ENCODE measurements at regions not wholly inside any gene's neighbourhood (a gene's known extent, or its start where the extent isn't known, plus 50 kb on each side); places are given as distances from the start of the nearest gene placed in this dataset.

DNA sequence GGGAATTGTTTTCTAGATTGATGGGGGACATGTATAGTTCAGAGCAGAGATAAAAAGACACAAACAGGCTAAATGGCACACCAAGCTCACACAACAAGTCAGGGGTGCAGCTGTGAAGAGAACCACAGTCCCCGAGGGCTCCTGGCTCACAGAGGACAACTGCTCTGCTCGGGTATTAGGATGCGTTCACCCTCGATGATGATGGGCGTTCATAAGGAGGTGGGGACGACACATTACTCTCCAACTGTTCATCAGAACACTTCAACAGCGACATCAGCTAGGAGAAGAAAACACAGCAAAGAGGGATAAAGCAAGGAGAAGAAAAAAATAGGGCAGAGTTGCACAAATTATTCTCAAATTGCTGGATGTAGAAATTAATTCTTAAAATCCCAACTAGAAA is 174.8 kb upstream of the RREB1 start:
- H3K4me3 ChIP-seq (ENCODE audit: low read depth, low read length): no peak overlapping the region
- DNase-seq: no peak
- H3K9me3 ChIP-seq: no peaks in the 10 kb centered on the region
- H3K36me3 ChIP-seq: no peaks in the 10 kb centered on the region
- no peaks in the 10 kb centered on the region for H3K27me3 ChIP-seq
- no peak for TF ChIP-seq CTCF (IDR thresholded peaks at IDR 0.05; ENCODE audit: low read depth, low read length)
- H3K4me1 ChIP-seq: no peaks in the 10 kb centered on the region

- H3K4me3 ChIP-seq (ENCODE audit: low read depth, low read length): no peak overlapping the region
- no peak for DNase-seq
- H3K27me3 ChIP-seq: no peaks in the 10 kb centered on the region
- H3K36me3 ChIP-seq: no peaks in the 10 kb centered on the region
- H3K4me1 ChIP-seq: no peaks in the 10 kb centered on the region
- no peak for TF ChIP-seq CTCF (IDR thresholded peaks at IDR 0.05; ENCODE audit: low read depth, low read length)
- no peaks in the 10 kb centered on the region for H3K9me3 ChIP-seq
These were observed 167.4 kb upstream of the RREB1 start for GRCh38 chr6:6940031-6941025.

DNA sequence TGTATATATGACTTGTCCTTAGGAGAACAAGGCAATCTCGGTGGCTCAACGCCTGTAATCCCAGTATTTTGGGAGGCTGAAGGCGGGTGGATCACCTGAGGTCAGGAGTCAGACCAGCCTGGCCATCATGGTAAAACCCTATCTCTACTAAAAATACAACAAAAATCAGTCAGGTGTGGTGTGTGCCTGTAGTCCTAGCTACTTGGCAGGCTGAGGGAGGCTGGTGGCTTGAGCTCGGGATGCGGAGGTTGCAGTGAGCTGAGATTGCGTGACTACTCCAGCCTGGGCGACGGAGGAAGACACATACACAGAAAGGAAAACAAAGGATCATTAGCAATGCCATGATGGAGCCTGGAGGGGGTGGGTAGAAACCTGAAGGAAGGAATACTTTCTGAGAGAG is 166.6 kb upstream of the RREB1 start:
- Histone ChIP-seq H3K27me3 (no peaks in the 10 kb centered on the region), H3K4me3 (ENCODE audit: low read depth, low read length) (no peak overlapping the region), H3K4me1 (no peaks in the 10 kb centered on the region), H3K9me3 (no peaks in the 10 kb centered on the region), H3K36me3 (no peaks in the 10 kb centered on the region)
- no peak for TF ChIP-seq CTCF (IDR thresholded peaks at IDR 0.05; ENCODE audit: low read depth, low read length)
- DNase-seq: no peak

DNA sequence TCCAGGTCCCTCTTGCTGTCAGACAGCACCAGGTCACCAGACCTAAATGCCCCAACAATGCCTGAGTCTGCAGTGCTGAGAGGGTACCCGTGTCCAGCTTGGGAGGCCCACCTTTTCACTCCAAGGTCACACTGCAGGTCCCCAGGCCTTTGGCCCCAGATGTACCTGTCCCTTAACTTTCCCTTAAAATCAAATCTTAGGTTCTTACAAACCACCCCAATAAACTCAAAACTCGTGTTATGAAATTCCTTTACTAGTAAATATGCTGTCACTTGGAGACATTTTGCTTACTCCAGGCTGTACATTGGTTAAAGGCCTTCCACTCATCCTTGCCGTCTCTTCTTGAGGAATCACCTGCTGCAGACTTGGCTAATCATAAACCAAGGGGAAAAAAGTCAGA is 165.7 kb upstream of the RREB1 start:
- TF ChIP-seq CTCF (IDR thresholded peaks at IDR 0.05; ENCODE audit: low read depth, low read length): no peak
- DNase-seq: no peak
- Histone ChIP-seq H3K27me3 (no peaks in the 10 kb centered on the region), H3K9me3 (no peaks in the 10 kb centered on the region), H3K36me3 (no peaks in the 10 kb centered on the region), H3K4me1 (no peaks in the 10 kb centered on the region), H3K4me3 (ENCODE audit: low read depth, low read length) (no peak overlapping the region)

DNA sequence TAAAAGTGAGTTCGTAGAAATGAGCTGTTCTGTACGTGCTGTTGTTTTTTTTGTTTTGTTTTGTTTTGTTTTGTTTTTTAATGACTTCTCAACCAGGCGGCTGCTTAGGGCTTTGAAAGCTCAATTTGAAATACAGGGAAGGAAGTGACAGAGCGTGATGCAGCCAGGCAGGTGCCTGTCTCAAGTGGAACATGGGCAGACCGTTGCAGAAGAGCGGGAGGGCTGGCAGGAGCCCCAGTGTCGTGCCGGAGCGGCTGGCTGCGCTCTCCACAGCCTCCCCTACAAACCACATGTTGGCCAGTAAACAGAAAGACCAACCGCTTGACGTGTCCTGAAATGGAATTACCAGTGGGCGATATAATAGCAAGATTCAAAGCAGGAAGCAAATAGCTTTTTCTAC is 164.9 kb upstream of the RREB1 start:
- DNase-seq: no peak
- TF ChIP-seq CTCF (IDR thresholded peaks at IDR 0.05; ENCODE audit: low read depth, low read length): no peak
- H3K27me3 ChIP-seq: no peaks in the 10 kb centered on the region
- no peaks in the 10 kb centered on the region for H3K9me3 ChIP-seq
- H3K4me3 ChIP-seq (ENCODE audit: low read depth, low read length): no peak overlapping the region
- no peaks in the 10 kb centered on the region for H3K36me3 ChIP-seq
- no peaks in the 10 kb centered on the region for H3K4me1 ChIP-seq

DNA sequence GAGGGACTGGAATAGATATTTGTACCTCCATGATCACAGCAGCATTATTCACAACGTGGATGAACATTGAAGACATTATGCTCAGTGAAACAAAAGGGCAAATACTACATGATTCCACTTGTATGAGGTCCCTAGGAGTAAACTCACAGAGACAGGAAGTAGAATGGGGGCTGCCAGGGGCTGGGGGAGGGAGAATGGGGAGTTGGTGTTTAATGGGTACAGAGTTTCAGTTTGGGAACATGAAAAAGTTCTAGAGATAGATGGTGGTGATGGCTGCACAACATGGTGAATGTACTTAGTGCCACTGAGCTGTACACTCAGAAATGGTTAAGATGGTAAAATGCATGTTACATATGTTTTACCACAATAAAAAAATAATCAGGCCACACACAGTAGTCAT is 164.3 kb upstream of the RREB1 start:
- H3K27me3 ChIP-seq: no peaks in the 10 kb centered on the region
- no peak overlapping the region for H3K4me3 ChIP-seq (ENCODE audit: low read depth, low read length)
- DNase-seq: no peak
- no peaks in the 10 kb centered on the region for H3K9me3 ChIP-seq
- no peaks in the 10 kb centered on the region for H3K36me3 ChIP-seq
- H3K4me1 ChIP-seq: no peaks in the 10 kb centered on the region
- TF ChIP-seq CTCF (IDR thresholded peaks at IDR 0.05; ENCODE audit: low read depth, low read length): no peak
